ENCODE measurements at regions not wholly inside any gene's neighbourhood (a gene's known extent, or its start where the extent isn't known, plus 50 kb on each side); places are given as distances from the start of the nearest gene placed in this dataset.

- Histone ChIP-seq H3K4me3 (ENCODE audit: low read depth in 1 of 5, low read length in 5 of 5) (no peak overlapping the region), H3K9me3 (ENCODE audit: control insufficient read depth in 5 of 5, low read length in 5 of 5) (peaks cover 0 to 7% (median 3%) of the 10 kb centered on the region in 5 donors), H3K36me3 (ENCODE audit: control insufficient read depth in 5 of 5, insufficient read depth in 5 of 5, low read length in 5 of 5) (no peaks in the 10 kb centered on the region), H3K27me3 (ENCODE audit: control insufficient read depth in 5 of 5, insufficient read depth in 4 of 5, low read length in 5 of 5) (no peaks in the 10 kb centered on the region), H3K9ac (ENCODE audit: low read length in 5 of 5) (no peak overlapping the region), H3K4me1 (ENCODE audit: control insufficient read depth in 5 of 5, insufficient read depth in 5 of 5, low read length in 5 of 5) (peaks cover 0 to 3% (median 0%) of the 10 kb centered on the region in 5 donors), H3K27ac (ENCODE audit: low read depth, low read length) (no peak overlapping the region)
These were observed 131.6 kb upstream of the MITF start for GRCh38 chr3:69607466-69608305.

GRCh38 chr3:69605867-69606266 is 133.4 kb upstream of the MITF start:
- H3K27ac ChIP-seq (ENCODE audit: low read depth, low read length): no peak overlapping the region
- H3K27me3 ChIP-seq (ENCODE audit: control insufficient read depth in 5 of 5, insufficient read depth in 4 of 5, low read length in 5 of 5): no peaks in the 10 kb centered on the region
- peaks cover 0 to 9% (median 4%) of the 10 kb centered on the region in 5 donors for H3K9me3 ChIP-seq (ENCODE audit: control insufficient read depth in 5 of 5, low read length in 5 of 5)
- no peak overlapping the region for H3K9ac ChIP-seq (ENCODE audit: low read length in 5 of 5)
- H3K4me3 ChIP-seq (ENCODE audit: low read depth in 1 of 5, low read length in 5 of 5): no peak overlapping the region
- H3K4me1 ChIP-seq (ENCODE audit: control insufficient read depth in 5 of 5, insufficient read depth in 5 of 5, low read length in 5 of 5): peaks cover 0 to 3% (median 0%) of the 10 kb centered on the region in 5 donors
- no peaks in the 10 kb centered on the region for H3K36me3 ChIP-seq (ENCODE audit: control insufficient read depth in 5 of 5, insufficient read depth in 5 of 5, low read length in 5 of 5)

GRCh38 chr3:69604735-69605450 is 134.4 kb upstream of the MITF start:
- no peaks in the 10 kb centered on the region for H3K36me3 ChIP-seq (ENCODE audit: control insufficient read depth in 5 of 5, insufficient read depth in 5 of 5, low read length in 5 of 5)

GRCh38 chr3:69602112-69602511 is 137.2 kb upstream of the MITF start:
- Histone ChIP-seq H3K4me3 (ENCODE audit: low read depth in 1 of 5, low read length in 5 of 5) (no peak overlapping the region), H3K36me3 (ENCODE audit: control insufficient read depth in 5 of 5, insufficient read depth in 5 of 5, low read length in 5 of 5) (no peaks in the 10 kb centered on the region), H3K27me3 (ENCODE audit: control insufficient read depth in 5 of 5, insufficient read depth in 4 of 5, low read length in 5 of 5) (no peaks in the 10 kb centered on the region), H3K9ac (ENCODE audit: low read length in 5 of 5) (no peak overlapping the region), H3K9me3 (ENCODE audit: control insufficient read depth in 5 of 5, low read length in 5 of 5) (peaks cover 0 to 8% (median 5%) of the 10 kb centered on the region in 5 donors), H3K27ac (ENCODE audit: low read depth, low read length) (no peak overlapping the region), H3K4me1 (ENCODE audit: control insufficient read depth in 5 of 5, insufficient read depth in 5 of 5, low read length in 5 of 5) (no peaks in the 10 kb centered on the region)

More at GRCh38 chr3:69604735-69605450, 134.4 kb upstream of the MITF start:
- Histone ChIP-seq H3K27ac (ENCODE audit: low read depth, low read length) (no peak overlapping the region), H3K4me1 (ENCODE audit: control insufficient read depth in 5 of 5, insufficient read depth in 5 of 5, low read length in 5 of 5) (peaks cover 0 to 3% (median 0%) of the 10 kb centered on the region in 5 donors), H3K4me3 (ENCODE audit: low read depth in 1 of 5, low read length in 5 of 5) (no peak overlapping the region), H3K27me3 (ENCODE audit: control insufficient read depth in 5 of 5, insufficient read depth in 4 of 5, low read length in 5 of 5) (no peaks in the 10 kb centered on the region), H3K9me3 (ENCODE audit: control insufficient read depth in 5 of 5, low read length in 5 of 5) (peaks cover 0 to 9% (median 8%) of the 10 kb centered on the region in 5 donors), H3K9ac (ENCODE audit: low read length in 5 of 5) (no peak overlapping the region)

- H3K4me1 ChIP-seq (ENCODE audit: control insufficient read depth in 5 of 5, insufficient read depth in 5 of 5, low read length in 5 of 5): no peaks in the 10 kb centered on the region
- no peak overlapping the region for H3K27ac ChIP-seq (ENCODE audit: low read depth, low read length)
- no peaks in the 10 kb centered on the region for H3K27me3 ChIP-seq (ENCODE audit: control insufficient read depth in 5 of 5, insufficient read depth in 4 of 5, low read length in 5 of 5)
- H3K9ac ChIP-seq (ENCODE audit: low read length in 5 of 5): no peak overlapping the region
- no peaks in the 10 kb centered on the region for H3K36me3 ChIP-seq (ENCODE audit: control insufficient read depth in 5 of 5, insufficient read depth in 5 of 5, low read length in 5 of 5)
- no peak overlapping the region for H3K4me3 ChIP-seq (ENCODE audit: low read depth in 1 of 5, low read length in 5 of 5)
- peaks cover 0 to 2% (median 0%) of the 10 kb centered on the region in 5 donors for H3K9me3 ChIP-seq (ENCODE audit: control insufficient read depth in 5 of 5, low read length in 5 of 5)
These were observed 145.0 kb upstream of the MITF start for GRCh38 chr3:69594286-69594685.

- Histone ChIP-seq H3K9me3 (ENCODE audit: control insufficient read depth in 5 of 5, low read length in 5 of 5) (peaks cover 11 to 18% (median 16%) of the 10 kb centered on the region in 5 donors), H3K27ac (ENCODE audit: low read depth, low read length) (no peak overlapping the region), H3K4me1 (ENCODE audit: control insufficient read depth in 5 of 5, insufficient read depth in 5 of 5, low read length in 5 of 5) (no peaks in the 10 kb centered on the region), H3K4me3 (ENCODE audit: low read depth in 1 of 5, low read length in 5 of 5) (no peak overlapping the region), H3K36me3 (ENCODE audit: control insufficient read depth in 5 of 5, insufficient read depth in 5 of 5, low read length in 5 of 5) (no peaks in the 10 kb centered on the region), H3K27me3 (ENCODE audit: control insufficient read depth in 5 of 5, insufficient read depth in 4 of 5, low read length in 5 of 5) (no peaks in the 10 kb centered on the region), H3K9ac (ENCODE audit: low read length in 5 of 5) (no peak overlapping the region)
These were observed 148.0 kb upstream of the MITF start for GRCh38 chr3:69591164-69591736.

GRCh38 chr3:69590111-69590510 is 149.2 kb upstream of the MITF start:
- H3K27me3 ChIP-seq (ENCODE audit: control insufficient read depth in 5 of 5, insufficient read depth in 4 of 5, low read length in 5 of 5): no peaks in the 10 kb centered on the region
- H3K36me3 ChIP-seq (ENCODE audit: control insufficient read depth in 5 of 5, insufficient read depth in 5 of 5, low read length in 5 of 5): no peaks in the 10 kb centered on the region
- H3K4me3 ChIP-seq (ENCODE audit: low read depth in 1 of 5, low read length in 5 of 5): no peak overlapping the region
- H3K27ac ChIP-seq (ENCODE audit: low read depth, low read length): no peak overlapping the region
- peaks cover 11 to 26% (median 19%) of the 10 kb centered on the region in 5 donors for H3K9me3 ChIP-seq (ENCODE audit: control insufficient read depth in 5 of 5, low read length in 5 of 5)
- H3K4me1 ChIP-seq (ENCODE audit: control insufficient read depth in 5 of 5, insufficient read depth in 5 of 5, low read length in 5 of 5): no peaks in the 10 kb centered on the region
- no peak overlapping the region for H3K9ac ChIP-seq (ENCODE audit: low read length in 5 of 5)

GRCh38 chr3:69588170-69588569 is 151.1 kb upstream of the MITF start:
- Histone ChIP-seq H3K27ac (ENCODE audit: low read depth, low read length) (no peak overlapping the region), H3K4me1 (ENCODE audit: control insufficient read depth in 5 of 5, insufficient read depth in 5 of 5, low read length in 5 of 5) (no peaks in the 10 kb centered on the region), H3K36me3 (ENCODE audit: control insufficient read depth in 5 of 5, insufficient read depth in 5 of 5, low read length in 5 of 5) (no peaks in the 10 kb centered on the region), H3K27me3 (ENCODE audit: control insufficient read depth in 5 of 5, insufficient read depth in 4 of 5, low read length in 5 of 5) (no peaks in the 10 kb centered on the region), H3K9ac (ENCODE audit: low read length in 5 of 5) (no peak overlapping the region), H3K9me3 (ENCODE audit: control insufficient read depth in 5 of 5, low read length in 5 of 5) (peaks cover 11 to 26% (median 19%) of the 10 kb centered on the region in 5 donors), H3K4me3 (ENCODE audit: low read depth in 1 of 5, low read length in 5 of 5) (no peak overlapping the region)

- no peak overlapping the region for H3K27ac ChIP-seq (ENCODE audit: low read depth, low read length)
- no peak overlapping the region for H3K4me3 ChIP-seq (ENCODE audit: low read depth in 1 of 5, low read length in 5 of 5)
- H3K4me1 ChIP-seq (ENCODE audit: control insufficient read depth in 5 of 5, insufficient read depth in 5 of 5, low read length in 5 of 5): no peaks in the 10 kb centered on the region
- no peaks in the 10 kb centered on the region for H3K36me3 ChIP-seq (ENCODE audit: control insufficient read depth in 5 of 5, insufficient read depth in 5 of 5, low read length in 5 of 5)
- no peak overlapping the region for H3K9ac ChIP-seq (ENCODE audit: low read length in 5 of 5)
- peaks cover 0 to 6% (median 0%) of the 10 kb centered on the region in 5 donors for H3K27me3 ChIP-seq (ENCODE audit: control insufficient read depth in 5 of 5, insufficient read depth in 4 of 5, low read length in 5 of 5)
- peaks cover 11 to 26% (median 19%) of the 10 kb centered on the region in 5 donors for H3K9me3 ChIP-seq (ENCODE audit: control insufficient read depth in 5 of 5, low read length in 5 of 5)
These were observed 153.8 kb upstream of the MITF start for GRCh38 chr3:69585472-69585871.

- Histone ChIP-seq H3K36me3 (ENCODE audit: control insufficient read depth in 5 of 5, insufficient read depth in 5 of 5, low read length in 5 of 5) (no peaks in the 10 kb centered on the region), H3K4me3 (ENCODE audit: low read depth in 1 of 5, low read length in 5 of 5) (no peak overlapping the region), H3K27ac (ENCODE audit: low read depth, low read length) (no peak overlapping the region), H3K9ac (ENCODE audit: low read length in 5 of 5) (no peak overlapping the region), H3K4me1 (ENCODE audit: control insufficient read depth in 5 of 5, insufficient read depth in 5 of 5, low read length in 5 of 5) (peaks cover 0 to 15% (median 8%) of the 10 kb centered on the region in 5 donors), H3K27me3 (ENCODE audit: control insufficient read depth in 5 of 5, insufficient read depth in 4 of 5, low read length in 5 of 5) (peaks cover 0 to 6% (median 0%) of the 10 kb centered on the region in 5 donors), H3K9me3 (ENCODE audit: control insufficient read depth in 5 of 5, low read length in 5 of 5) (peaks cover under 1 to 13% (median 7%) of the 10 kb centered on the region in 5 donors)
These were observed 157.2 kb upstream of the MITF start for GRCh38 chr3:69582044-69582443.

Measured in subcutaneous abdominal adipose tissue (tissue), 5 donors.